Jurkat, Clone E6-1 (cell line): ENCODE measurements at regions not wholly inside any gene's neighbourhood (a gene's known extent, or its start where the extent isn't known, plus 50 kb on each side); places are given as distances from the start of the nearest gene placed in this dataset.
"Not testable (repeated sequence)": the region's sequence is repeated elsewhere in the genome, so short reads cannot be mapped to it uniquely, and the experiment has no call there.

Experiments
- DNase-seq: peaks from one replicate; pipeline ENCODE4 v3.0.0-alpha.2; 2011; ENCODE audit warnings: low read depth, low spot score
- H3K4me3 ChIP-seq: 2 replicates; pipeline ENCODE4 v1.5.1; 2011; ENCODE audit warnings: mild to moderate bottlenecking, low read length, control low read depth, moderate library complexity

DNA sequence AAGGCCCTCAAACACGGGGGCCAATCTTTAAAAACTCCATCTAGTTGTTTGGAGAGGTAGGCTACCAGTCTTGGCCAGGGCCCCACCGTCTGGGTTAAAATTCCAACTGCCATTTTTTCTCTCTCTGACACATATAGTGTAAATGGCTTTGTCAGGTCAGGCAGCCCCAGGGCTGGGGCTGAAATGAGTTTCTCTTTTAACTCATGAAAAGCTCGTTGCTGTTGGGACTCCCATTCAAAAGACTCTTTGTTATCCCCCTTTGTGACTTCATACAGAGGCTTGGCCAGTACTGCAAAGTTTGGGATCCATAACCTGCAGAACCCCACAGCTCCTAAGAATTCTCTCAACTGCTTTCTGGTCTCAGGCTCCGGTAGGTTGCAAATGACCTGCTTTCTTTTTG, 99.4 kb upstream of the SLC1A4 start:
- no peak overlapping the region for H3K4me3 ChIP-seq
- DNase-seq = no peak

DNA sequence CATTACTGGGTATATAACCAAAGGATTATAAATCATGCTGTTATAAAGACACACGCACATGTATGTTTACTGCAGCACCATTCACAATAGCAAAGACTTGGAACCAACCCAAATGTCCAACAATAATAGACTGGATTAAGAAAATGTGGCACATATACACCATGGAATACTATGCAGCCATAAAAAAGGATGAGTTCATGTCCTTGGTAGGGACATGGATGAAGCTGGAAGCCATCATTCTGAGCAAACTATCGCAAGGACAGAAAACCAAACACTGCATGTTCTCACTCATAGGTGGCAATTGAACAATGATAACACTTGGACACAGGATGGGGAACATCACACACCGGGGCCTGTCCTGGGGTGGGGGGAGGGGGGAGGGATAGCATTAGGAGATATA, 92.6 kb upstream of the SLC1A4 start:
- H3K4me3 ChIP-seq, DNase-seq: not testable (repeated sequence)

DNA sequence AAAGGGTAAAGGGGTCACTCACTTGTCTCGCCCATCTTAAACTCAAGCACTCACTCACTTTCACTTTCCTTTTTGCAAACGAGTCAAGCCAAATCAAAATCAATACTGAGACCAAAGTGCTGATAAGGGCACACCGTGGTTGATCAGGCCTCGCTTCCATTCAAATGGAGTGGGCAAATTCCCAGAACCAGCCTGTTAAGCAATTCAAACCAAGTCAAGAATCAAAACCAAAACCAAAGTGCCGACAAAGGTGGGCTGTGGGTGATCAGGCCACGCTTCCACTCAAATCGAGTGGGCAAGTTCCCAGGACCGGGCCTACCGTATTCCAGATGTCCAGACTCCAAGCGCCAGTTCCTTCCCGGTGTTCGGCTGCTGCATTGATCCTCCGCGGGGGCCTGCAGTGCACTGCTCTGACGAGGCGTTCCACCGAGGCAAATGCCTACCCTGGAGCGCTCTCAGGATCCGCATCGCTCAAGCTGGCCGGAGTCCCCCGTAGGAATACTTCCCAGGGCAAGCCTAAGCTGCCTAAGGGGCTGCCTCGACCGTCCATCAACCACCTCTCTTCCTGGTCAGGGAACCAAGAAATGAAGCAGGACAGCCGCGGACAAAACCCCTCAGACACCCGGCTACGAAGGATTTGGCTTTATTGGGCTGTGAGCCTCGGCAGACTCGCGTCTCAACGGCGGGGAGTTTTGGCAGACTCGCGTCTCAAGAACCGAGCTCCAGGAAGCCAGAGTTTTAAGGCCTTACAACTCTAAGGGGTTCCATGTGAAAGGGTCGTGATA, 89.9 kb upstream of the SLC1A4 start:
- no peak for DNase-seq
- H3K4me3 ChIP-seq = no peak overlapping the region

DNA sequence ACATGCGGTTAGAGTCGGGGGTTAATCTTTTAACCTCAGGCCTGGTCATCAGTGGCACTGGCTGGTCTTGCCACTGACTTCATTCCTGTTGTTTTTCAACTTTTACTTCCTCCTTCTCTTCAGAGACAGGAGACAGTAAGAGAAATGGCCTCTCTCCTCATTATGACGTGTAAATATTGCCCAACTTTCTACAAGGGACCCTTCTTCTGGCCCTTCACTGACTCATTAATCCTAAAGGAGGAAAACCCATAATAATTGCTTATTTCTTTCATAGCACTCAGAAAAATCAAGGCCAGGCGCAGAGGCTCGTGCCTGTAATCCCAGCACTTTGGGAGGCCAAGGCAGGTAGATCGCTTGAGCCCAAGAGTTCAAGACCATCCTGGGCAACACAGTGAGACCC, 89.3 kb upstream of the SLC1A4 start:
- DNase-seq, H3K4me3 ChIP-seq: not testable (repeated sequence)

DNA sequence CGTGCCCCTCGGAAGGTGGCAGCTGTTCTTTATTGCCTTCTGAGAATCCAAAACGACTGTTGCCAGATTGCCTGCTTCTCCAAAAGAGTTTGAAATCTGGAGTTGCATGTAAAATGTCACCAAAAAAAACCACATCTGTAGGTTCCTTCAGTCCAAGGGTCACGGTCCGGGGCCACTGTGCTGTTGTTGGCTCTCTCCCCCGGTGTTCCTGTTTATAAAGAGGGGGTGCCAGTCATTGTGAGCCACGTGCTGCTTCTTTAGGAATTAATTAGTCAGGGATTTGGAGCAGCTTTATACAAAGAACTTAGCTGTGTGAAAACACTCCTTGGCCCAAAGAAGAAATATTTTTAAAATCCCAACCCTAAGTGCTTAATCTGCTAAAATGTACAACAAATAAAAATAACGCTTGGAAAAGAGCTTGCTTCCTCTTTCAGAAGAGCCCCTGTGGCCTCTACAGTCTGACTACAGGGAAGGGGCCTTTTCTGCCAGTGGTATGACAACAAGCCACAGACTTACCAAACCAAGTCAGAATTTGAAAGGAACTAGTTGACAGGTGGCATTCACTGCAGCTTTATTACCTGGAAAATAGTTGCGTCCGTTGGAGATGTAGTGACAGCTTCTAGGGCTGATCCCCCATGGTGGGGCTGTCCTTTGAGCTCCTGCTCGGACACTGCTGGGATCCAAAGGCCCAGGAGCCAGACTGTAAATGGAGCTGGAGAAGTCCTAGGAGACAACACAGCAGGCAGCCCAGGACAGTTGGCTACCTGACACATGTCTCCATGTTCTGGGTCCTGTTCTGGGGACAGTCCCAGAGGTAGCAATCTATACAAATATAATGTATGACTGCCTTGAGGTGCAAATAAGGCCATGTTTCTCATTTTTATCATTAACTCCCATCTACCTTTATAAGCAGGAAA, 84.5 kb upstream of the SLC1A4 start:
- no peak overlapping the region for H3K4me3 ChIP-seq
- no peak for DNase-seq

DNA sequence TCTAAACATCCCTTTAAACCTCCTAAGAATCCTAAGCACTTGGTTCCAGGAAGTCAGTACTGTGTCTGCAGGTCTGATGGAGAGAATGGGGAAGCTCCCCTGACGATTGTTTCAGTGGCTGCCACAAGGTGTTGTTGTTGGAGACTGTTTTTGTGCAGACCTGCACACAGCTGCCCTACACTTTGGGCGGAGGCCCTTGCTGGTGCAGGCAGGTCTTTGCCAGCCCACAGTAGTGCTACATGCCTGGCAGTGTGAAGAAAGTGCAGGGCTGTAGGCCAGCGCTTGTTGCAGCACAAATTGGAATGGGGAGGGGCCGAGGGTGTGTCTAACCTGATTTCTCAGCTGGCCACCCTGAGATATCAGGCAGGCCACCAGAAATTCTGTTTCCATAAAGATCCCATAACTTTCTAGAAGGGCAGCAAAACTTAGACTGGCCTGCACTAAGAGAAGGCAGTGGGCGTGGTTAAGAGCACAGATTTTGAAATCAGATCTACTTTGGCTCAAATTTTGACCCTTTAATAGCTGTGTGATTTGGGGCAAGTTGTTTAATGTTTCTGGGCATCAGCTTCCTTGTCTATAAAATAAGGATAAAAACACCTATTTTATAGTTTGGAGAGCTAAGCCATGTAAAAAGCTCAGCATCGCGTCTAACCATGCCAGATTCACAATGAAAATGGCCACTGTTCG, 83.7 kb upstream of the SLC1A4 start:
- no peak overlapping the region for H3K4me3 ChIP-seq
- DNase-seq = no peak

DNA sequence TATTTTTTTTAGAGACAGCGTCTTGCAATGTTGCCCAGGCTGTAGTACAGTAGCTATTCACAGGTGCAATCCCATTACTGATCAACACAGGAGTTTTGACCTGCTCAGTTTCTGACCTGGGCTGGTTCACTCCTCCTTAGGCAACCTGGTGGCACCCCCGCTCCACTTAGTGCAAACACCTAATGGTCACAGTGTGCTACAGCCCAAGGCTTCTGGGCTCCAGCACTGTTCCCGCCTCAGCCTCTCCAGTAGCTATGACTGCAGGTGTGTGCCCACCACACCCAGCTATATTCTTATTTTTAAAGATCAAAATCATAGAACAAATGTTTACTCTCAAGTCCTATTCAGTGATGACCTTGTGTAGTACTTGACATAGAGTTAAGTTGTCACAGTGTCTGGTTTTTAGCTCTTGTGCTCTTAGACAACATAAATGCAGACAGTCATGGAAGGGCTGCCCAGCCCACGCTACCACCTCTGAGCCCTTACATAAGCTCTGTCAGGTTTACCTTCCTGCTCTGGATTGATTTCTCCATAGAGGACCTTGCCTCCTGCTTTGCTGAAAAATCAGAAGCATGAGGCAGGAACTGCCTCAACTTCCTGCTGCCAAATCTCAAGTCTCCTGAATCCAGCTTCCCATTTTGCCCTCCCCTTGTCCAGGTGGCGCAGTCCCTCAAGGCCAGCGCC, 82.2 kb upstream of the SLC1A4 start:
- H3K4me3 ChIP-seq = no peak overlapping the region
- DNase-seq = no peak

DNA sequence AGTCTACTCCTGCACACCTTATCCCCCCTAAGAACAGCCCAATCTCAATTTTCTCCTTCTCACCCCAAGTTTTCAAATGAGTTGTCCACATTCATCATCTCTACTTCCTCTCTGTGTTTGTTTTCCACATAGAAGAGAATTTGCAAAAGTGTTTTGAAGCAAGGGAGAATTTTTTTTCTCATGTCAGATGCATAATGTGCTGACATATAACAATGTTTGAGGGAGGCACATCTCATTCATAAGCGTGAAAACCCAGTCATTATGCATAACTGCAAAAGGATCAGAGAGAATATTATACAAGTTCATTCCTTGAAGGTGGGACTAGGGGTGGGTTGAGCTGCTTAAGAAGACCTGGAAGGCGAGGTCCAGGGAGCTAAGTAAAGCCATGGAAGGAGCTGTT, 80.8 kb upstream of the SLC1A4 start:
- DNase-seq = no peak
- no peak overlapping the region for H3K4me3 ChIP-seq

DNA sequence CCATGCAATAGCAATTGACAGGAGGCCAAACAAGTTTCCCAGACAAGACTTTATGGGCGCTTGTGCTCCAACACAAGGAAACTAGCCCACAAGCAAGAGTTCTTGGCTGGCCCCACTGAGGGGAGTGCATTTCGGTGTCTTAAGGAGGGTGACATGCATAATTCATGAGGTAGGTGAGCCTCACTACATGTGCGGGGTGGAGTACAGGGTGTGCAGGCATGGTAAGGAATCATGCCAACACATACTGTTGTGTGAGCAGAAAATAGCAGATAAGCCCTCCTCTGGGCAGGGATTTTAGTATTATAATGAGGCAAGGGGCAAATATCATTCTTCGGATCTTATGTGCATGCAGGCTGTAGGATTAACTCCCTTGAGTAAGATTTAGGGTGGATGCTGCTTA, 78.7 kb upstream of the SLC1A4 start:
- H3K4me3 ChIP-seq = no peak overlapping the region
- DNase-seq = no peak

DNA sequence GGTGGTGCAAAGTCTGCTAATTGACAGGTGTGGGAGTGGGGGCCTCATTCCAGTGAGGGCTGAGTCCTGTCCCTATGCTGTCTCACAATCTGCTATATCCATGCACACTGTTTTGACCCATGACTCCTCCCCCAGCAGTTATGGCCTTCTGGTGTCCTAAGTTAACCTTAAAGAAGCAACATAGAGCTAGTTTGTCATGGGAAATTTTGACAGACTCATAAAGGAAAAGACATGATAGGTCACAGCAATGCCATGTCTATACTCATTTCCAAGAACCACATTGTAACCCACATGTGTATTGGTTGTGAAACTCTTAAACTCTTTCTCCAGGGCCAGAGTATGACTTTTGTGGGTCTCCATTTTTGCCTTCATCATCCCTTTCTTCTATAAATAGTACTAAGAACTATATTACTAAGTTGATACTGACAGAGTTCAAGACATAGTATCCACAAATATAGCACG, 78.2 kb upstream of the SLC1A4 start:
- H3K4me3 ChIP-seq = no peak overlapping the region
- DNase-seq = no peak

DNA sequence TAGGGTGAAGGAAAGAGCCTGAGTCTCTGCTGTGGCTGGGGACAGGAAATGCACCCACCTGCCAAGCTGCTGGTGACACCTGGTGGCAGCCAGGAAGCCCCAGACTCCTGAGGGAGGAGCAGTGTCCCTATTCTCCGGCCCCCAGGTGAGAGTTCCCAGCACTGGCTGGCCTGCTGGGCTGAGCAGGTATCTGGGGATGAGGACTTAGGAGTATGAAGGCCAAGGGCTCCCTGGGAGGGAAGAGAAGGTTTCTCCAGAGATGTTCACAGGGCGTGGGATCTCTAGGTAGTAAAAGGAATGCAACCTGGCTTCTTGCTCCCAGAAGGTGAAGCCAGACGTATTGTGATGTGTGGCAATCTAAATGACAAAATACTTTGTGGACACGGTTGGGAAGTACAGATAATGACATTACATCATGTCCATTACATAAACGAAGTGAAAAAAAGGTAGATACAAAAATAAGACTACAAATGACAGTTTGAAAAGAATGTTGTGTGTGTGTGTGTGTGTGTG, 75.8 kb upstream of the SLC1A4 start:
- H3K4me3 ChIP-seq = no peak overlapping the region
- DNase-seq = peak; percentile 45

DNA sequence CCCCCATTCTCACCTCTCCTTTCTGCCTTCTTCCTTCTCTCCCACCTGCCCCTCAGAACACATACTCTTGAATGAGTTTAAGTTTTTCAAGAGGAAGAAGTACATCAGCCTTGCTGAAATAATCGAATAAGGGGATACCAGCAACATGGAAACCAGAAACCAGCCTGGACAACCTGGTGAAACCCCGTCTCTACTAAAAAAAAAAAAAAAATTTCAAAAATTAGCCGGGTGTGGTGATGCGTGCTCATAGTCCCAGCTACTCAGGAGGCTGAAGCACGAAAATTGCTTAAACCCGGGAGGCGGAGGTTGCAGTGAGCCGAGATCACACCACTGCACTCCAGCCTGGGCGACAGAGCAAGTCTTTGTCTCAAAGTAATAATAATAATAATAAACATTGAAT, 75.0 kb upstream of the SLC1A4 start:
- DNase-seq = no peak
- H3K4me3 ChIP-seq = no peak overlapping the region

DNA sequence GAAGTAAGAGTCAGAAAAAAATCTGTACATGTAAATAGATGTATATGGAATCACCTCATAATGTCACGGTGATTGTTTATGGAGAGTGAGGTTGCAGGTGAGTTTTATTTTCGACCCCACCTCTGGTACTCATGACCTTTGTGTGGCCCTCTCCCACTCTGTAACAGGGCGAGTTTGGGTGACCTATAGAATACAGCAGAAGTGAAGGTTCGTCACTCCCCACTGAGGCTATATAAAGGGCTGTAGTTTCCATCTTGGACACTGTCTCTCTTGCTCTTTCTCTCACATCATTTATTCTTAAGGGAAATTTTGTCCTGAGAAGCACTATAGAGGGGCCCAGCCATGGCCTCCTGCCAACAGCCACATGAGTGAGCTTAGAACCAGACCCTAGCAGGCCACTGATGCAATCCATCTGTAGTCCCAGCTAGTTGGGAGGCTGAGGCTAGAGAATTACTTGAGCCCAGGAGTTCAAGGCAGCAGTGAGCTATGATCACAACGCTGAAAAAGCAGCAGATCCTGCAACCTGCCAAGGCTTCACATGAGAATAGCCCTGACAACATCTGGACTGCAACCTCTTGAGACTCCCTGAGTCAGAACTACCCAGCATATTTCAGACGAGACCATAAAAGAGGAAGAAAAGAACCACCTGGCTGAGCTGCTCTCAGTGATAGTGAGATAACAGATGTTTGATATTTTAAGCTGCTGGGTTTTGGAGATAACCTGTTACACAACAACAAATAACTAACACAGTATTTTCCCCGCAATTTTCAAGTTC, 74.3 kb upstream of the SLC1A4 start:
- peak; percentile 70 for DNase-seq
- no peak overlapping the region for H3K4me3 ChIP-seq

DNA sequence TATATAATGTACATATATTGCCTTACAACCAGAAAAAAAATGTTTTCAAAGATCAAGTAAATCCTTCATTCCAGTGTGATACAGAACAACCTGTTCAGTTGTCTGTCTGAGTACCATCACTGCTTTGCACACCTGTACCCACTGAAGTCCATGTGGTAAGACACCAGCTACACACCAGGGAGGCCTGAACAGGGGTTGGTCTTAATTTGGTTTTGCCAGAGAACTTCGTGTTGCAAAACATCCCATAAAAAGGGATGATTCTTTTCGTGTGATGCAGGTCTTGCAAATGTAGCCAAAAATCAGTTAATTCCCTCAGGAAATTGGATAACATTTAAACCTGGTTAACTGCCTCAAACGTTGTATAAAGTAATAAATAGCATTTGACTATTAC, 73.7 kb upstream of the SLC1A4 start:
- DNase-seq = peak; percentile 37
- H3K4me3 ChIP-seq = no peak overlapping the region

DNA sequence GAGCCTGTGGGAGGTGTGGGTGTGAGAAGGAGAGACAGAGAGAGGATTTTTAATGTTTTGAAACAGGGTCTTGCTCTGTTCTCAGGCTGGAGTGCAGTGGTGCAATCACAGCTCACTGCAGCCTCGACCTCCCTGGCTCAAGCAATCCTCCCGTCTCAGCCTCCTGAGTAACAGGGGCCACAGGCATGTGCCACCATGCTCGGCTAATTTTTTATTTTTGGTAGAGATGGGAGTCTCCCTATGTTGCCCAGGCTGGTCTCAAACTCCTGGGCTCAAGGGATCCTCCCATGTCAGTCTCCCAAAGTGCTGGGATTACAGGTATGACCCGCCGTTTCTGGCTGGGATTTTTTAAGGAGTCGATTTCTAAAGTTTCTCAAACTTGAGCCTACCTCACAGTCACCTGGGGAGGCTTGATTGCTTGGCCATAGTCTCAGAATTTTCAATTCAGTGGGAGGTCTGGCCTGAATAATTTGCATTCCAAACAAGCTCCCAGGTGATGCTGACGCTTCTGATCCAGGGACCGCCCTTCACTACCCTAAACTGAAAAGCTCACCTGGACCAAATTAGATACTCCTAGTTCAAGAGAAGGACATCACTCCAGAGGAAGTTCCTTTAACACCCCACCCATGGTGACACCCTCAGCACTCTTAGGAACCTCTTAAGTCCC, 70.8 kb upstream of the SLC1A4 start:
- DNase-seq = no peak
- H3K4me3 ChIP-seq = peak overlapping the region; percentile 73

DNA sequence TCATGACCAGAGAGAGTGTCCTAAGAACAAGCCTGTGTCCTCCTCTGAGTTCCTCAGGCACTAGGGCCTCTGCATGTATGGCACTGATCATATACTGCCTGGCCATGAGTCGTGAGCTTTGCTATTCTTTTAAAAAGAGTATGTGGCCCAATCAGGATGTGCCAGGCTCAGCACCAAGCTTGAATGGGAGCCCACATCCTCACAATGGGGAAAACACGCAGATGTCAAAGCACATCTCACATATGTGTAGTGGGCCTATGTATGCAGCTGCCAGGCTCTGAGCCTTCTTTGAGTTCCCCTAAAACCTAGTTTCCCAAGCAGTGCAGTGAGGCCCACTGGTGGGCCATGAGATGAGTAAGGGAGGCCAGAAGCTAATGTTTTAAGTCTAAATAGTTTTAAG, 69.9 kb upstream of the SLC1A4 start:
- H3K4me3 ChIP-seq = no peak overlapping the region
- peak; percentile 58 for DNase-seq

DNA sequence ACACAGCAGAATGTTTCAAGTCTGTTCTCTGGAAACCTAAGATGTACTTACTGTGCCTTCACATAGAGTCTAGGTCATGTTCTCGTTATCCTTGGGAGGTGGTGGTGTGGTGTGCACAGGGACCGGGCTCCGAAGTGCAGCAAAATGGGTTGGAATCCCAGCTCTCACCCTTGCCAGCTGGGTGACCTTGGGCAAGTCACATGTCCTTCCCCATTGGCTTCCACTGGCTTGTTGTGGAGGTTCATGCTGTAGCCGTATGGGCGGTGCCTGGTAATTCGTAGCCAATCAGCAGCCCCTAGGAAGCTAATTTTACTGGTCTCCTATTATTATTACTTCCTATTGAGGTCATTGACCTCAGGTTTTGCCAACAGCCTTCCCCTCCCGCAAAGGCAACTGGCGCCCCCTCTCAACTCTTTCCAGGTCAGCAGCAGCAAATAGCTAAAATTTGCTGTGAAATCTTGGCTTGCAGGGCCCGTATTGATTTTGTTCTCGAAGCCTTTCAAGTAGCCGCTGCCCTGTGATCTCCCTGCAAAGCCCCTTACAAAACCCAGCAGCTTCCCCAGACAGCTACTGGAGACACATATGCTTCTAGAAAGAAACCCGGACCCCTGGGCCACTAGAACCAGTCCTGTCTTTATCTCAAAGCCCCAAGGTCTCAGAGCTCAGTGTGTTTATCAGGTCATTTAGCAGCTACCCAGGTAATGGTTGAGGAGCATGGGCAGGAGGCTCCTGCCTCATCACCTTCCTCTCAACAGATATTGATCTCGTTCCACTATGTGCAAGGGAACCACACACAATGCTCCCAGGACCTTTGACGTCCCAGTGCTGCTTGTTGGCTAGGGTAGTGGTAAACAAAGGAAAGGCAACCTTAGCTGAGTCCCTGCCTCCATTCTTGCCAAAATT, 66.5 kb upstream of the SLC1A4 start:
- H3K4me3 ChIP-seq = no peak overlapping the region
- no peak for DNase-seq
